ENCODE measurements at regions not wholly inside any gene's neighbourhood (a gene's known extent, or its start where the extent isn't known, plus 50 kb on each side); places are given as distances from the start of the nearest gene placed in this dataset.

DNA sequence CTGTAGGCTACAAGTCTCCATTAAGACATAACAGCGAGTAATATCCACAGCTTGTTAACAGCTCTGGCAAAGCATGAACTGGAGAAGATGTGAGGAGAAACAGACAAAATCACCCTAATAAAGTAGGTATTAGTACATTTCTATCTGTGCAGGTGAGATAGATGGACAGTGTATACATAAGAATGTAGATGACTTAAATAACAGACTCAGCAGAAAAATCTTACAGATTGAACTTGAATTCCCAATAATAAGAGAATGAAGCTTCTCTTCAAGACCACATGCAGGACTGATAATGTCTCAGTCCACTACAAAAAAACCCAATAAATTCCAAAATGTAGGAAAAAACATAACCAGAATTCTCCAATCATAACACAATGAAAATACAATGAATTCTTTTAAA, 153.0 kb downstream of the IRX2 start:
- DNase-seq, result no peak

DNA sequence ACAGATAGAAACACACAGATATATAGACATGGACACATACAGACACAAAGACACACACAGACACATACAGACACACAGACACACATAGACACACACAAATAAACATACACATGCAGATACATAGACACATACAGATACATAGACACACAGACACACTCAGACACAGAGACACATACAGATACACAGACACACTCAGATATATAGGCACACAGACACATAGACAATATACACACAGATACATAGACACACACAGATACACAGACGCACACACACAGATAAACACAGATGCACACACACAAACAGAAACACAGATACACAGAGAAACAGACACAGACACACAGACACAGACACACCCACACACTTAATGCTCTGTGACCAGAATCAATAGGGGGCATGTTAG, 156.8 kb downstream of the IRX2 start:
- no peak for DNase-seq

DNA sequence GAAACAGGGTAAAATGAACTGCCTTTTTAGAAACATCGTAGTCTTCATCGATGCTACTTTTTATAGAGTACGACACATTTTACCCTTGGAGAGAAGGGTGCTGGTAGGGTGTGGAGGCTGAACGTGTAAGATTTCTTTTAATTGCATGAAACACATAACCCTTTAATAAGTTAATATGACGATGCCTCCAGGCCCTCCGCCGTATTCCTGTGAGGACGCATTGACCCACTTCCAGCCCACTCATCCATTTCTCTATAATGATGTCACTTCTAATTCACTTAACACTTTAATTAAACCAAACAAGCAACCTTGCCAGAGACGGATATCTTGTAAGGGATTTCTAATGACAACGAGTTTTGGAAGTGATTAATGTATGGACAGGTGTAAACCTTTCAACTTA, 158.7 kb downstream of the IRX2 start:
- DNase-seq, result no peak

DNA sequence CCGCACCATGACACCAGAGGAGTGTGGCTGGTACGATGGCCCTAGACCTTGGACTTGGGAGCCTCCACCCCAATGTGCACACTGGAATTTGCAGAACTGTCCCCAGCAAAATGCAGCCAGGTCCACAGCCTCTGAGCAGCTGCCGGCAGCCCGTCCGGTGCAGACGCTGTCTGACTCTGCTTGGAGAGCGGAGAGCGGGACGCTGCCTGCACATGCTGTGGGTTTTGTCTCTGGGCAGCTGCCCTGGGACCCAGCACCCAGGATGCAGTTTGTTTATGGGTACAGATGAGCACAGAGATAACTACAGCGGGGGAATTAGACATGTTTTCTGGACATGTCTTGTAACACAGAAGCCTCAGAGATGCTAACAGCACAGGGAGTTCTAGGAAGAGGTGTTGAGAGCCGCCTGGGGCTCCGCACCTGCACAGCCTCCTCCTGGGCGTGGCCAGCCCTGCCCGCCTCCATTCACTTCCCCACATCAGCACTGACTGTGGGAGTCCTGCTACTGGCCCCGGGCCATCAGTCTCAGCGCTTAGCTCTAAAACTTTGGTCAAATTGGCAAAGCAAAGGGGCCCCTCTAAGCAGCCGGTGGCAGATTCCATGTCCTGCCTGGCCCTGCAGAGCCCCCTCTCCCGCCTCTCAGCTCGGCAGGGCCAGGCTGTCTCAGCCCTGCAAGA, 159.6 kb downstream of the IRX2 start:
- no peak for DNase-seq

DNA sequence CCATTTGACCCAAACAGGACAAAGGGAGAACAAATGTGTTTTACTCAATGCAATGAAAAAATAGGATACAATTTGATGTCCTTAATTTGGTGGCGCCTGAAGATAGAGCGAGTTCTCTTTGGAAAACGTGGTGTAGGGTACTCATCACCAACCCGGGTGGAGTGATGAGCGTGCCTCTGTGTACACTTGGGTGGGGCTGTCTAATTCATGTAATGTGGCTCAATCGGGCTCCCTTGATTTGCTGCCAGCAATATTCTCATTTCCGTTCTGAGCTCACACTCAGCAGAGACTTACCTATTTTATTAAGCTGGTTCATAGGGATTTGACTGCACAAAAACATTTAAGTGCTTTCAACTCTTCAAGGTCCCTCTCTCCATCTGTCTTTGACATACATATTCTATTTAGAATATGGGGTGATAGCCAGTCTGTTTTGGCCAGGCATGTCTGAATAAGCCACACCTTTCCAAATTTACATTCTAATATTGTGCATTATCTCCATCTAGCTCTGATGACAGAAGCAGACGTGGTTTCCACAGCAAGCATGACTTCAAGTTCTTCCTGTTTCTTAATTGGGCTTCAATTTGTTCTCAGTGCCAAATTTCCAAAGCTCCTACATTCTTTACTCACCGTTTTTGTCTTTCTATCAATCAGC, 162.5 kb downstream of the IRX2 start:
- no peak for DNase-seq

DNA sequence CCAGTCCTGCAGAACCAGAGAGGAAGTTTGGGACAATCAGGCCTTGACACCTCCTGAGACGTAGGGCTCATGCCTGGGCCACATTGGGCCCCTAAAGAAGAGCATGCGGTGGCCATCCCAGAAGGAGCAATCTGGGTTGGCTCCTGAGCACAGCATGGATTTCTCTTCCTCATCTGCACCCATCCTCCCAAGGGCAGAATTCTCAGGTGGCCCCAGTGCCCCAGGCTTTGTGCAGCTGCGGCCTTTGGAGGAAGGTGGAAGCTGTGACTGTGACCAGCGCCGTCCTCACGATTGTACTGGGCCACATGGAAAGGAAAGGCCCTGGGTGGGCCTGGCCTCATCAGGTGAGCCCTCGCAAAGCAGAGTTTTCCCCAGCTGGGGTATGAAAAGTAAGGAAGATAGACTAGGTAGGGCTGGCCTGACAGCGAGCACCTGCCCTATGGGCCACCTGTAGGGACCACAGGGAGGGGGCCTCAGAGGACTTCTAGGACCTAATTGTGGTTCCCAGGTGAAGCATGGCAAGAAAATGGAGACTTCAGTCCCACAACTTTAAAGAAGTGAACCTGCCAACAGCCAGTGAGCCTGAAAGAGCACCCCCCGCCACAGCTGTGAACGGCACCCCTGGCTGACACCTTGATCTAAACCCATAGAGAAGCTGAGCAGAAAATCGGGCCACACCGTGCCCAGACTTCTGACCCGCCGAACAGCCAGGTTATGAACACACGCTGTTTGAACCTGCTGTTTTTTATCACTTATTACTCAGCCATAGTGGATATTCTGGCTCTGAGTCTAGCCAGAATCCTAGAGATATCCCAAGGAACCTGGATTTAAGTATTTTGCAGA, 164.1 kb downstream of the IRX2 start:
- DNase-seq, result no peak

DNA sequence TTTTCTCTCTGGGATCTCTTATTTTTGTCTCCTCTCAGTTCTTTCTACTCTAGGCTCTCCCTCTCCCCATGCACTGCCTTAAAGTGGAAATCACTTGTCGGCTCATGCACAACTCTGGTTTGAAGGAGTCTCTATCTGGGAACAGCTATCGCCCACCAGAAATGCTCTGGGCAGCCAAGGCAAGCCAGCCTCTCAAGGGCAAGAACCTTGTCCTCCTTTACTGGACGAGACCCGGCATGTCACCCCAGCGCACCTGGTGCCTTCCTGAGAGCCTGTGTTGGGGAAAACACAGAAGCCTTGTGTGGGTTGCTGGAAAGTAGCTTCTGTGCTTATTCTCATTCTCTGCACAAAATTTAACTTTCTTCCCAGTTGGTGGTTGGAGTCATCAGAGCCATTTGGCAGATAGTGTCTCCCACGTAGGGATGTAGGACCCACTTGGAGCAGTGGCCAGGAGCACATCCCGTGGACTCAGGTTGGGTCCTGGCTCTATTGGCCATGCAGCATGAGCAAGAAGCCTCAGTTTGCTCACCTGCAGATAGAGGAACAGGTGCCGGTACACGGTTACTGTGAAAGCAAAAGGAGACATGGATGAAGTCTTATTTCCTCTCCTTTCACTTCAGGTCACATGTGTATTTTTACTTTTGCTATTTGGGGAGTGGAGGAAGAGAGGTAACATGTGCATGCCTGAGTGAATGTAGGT, 165.3 kb downstream of the IRX2 start:
- no peak for DNase-seq

DNA sequence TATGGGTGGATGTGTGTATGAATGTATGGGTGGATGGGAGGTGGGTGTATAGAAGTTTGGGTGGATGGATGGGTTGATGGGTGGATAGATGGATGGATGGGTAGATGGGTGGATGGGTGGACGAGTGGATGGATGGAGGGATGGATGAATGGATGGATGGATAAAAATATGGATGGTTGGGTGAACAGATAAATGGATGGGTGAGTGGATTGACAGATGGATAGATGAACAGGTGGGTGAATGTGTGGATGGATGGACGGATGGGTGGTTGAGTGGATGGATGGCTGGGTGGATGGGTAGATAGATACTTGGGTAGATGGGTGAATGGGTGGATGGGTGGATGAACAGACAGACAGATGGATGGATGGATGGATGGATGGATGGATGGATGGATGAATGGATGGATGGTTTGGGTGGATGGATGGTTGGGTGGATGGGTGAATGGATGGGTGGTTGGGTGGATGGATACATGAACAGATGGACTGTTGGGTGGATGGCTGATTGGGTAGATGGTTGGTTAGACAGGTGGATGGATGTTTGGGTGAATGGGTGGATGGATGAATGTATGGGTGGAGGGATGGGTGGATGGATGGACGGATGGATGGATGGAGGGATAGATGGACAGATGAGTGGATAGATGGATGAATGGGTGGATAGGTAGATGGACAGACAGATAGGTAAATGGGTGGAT, 166.8 kb downstream of the IRX2 start:
- no peak for DNase-seq

DNA sequence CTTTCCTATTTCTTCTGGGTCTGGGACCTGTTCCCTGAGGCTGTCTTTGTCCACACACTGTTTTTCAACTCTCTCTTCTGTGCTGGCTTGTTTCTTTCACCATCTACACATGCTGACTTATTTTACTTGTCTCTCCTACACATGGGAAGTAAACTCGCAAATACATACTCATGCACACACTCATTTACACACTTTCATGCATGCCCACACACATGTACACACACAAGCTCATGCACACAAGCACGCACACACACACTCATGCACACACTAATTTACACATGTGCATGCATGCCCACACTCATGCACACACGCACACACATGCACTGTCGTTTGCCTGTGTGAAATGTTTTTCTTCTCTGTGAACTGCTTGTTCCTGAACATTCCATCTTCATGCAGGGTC, 169.0 kb downstream of the IRX2 start:
- no peak for DNase-seq

DNA sequence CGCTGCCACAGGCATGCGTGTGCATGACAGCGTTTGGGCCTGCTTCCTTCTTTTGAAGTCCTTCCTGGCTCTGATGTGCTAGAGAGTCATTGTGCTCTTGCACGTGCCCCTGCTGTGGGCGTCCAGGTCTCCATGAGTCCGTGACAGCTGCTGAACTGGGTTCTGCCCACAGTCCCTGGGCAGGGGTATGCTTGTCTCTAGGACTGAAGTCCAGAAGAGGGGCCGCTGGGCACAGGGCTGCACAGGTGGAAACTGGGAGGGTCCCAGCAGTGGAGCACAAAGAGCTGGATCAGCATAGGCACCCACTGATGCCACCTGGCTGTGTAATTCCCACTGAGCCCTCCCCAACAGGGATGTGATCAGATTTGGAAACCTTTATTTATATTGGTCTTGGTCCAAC, 169.4 kb downstream of the IRX2 start:
- DNase-seq, result no peak

DNA sequence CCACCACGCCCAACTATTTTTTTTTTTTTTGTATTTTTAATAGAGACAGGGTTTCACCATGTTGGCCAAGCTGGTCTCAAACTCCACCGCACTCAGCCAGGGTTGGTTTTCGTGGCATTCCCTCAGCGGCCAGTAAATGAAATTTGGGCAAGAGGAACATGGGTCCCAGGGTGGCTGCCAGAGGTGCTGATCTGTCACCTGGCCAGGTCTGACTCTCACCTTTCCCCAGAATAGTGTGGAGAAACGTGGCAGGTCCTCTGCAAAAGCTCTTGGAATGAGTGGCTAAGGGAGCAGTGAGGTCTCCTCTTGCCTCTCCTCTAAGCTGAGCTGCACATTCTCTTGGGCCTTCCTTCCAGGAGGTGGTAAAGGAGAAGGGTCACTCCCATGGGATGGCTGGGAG, 170.1 kb downstream of the IRX2 start:
- DNase-seq, result no peak

DNA sequence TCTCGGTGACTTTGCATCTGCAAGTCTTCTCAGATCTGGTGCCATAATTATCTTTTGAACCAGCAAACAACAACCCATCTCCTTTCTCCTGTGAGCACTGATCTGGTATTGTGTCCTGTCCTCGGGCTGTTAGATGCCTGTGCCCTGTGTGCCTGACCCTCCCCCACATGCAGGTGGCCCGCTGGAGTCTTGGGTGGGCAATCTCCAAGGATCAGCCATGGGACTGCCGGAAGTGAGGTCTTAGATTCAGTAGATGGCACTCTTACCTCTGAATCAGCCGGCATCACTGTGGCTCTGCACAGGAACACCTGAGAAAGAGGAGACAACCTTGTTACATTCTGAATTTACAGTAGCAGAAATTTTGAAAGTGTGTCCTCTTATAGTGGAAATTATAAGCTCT, 172.4 kb downstream of the IRX2 start:
- DNase-seq, result no peak

DNA sequence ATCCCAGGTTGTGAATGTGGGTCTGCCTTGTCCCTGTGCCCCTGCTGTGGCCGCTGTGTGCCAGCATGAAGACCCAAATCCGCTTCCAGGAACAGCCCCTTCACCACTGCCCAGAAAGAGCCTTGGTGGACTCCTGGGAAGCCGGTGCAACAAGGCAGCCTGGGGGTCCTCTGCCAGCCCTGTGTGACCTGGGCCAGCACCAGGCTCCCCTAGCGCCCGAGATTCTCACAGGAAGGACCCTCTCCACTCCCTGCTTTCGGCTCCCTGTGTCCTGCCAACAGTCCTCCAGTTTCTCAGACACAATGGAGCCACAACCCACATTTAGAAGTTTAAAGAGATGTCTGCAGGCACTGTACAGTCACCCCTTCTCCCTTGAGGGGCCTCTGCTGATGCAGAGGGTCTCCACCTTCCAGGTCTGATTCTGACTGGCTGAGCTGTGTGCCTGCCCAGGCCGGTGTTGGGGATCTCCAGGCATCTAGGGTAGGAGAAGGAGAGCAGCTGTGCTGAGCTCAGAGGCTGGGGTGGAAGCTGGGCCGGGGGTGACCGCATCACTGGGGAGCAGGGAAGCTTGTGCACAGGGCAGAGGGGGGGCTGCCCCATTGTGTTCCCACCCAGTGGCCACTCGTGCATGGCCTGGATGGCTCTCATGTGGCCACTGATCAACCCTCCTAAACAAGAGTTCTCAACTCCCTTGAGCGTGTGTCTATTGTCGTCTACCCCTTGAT, 174.0 kb downstream of the IRX2 start:
- no peak for DNase-seq

DNA sequence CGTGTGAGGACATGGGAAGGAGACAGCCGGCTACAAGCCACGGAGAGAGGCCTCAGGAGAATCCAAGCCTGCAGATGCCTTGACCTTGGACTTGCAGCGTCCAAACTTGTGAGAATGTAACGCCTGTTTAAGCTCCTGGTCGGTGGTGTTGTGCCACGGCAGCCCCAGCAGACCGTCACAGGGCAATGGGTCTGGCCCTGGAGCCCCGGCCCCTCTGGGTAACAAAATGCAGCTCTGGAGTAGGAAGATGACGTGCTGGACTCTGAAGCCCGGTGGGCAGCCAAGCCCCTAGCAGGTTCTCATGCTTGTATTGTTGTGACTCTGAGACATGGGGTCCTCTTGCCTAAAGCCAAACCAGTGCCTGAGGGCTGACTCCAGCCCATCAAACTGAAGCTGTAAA, 174.7 kb downstream of the IRX2 start:
- DNase-seq, result no peak

DNA sequence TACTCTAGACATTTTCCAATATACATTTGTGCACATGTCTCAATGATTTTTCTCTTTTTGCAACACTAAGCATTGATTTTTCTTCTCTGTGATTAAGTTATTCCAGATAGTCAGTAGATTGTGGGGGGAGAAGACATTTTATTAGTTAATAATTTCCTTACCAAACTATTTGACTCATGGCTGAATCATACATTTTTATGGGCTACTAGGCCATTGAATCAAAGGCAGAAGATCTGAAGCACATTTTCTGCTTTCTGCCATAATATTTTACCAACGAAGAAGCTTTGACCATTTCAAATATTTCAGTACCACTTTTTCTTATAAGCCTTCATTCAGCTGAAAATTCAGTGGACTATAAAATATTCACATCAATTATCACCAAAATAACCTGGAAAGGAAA, 175.6 kb downstream of the IRX2 start:
- DNase-seq, result no peak

DNA sequence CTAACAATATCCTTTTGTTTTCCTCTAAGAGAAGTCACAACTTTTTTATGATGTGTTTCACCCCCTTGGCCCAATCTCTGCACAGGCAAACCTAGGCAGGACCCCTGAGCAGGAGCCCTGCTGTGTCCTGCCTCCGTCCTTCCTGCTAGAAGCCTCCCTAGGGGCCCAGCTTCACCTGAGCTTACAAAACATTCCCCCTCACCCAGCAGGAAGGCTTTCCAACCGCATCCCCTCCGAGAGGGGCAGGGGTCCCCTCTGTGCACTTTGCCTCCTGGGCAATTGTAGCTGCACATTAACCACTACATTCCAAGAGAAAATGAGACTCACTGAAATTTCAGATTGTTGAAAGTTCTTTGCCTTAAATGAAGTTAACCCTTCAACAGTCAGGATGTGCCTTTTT, 176.2 kb downstream of the IRX2 start:
- no peak for DNase-seq

DNA sequence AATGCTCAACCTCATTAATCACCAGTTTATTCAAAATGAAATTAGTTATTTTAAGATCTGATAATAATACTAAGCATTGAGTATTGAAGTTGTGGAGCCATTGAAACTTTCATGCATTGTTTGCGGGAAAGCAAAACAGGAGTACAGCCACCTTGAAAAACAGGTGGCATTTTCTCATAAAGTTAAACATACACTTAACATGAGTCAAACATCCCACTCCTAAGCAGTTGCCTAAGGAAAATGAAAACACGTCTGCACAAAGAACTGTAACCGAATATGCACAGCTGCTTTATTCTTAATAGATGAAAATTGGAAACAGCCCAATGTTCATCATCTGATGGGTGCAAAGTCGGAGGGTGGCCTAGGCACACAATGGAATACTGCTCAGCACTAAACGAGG, 177.3 kb downstream of the IRX2 start:
- DNase-seq, result no peak

DNA sequence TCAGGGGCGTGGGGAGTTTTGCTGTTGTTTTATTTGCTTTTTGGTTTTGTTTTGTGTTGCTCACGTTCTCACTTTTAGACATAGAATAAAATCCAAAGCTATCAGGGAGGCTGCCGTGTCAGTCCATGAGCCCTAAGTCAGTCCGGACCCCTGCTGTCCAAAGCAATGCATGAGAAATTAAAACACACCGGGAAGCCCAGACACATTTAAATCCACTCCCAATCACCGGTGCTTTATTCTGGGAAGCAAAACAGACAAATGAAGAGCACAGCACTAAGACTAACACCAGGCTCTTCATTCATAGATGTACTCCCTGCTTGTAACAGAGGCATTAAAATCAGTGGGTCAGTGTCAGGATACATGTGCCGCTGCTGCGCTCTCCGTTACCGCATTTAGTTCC, 180.9 kb downstream of the IRX2 start:
- no peak for DNase-seq

DNA sequence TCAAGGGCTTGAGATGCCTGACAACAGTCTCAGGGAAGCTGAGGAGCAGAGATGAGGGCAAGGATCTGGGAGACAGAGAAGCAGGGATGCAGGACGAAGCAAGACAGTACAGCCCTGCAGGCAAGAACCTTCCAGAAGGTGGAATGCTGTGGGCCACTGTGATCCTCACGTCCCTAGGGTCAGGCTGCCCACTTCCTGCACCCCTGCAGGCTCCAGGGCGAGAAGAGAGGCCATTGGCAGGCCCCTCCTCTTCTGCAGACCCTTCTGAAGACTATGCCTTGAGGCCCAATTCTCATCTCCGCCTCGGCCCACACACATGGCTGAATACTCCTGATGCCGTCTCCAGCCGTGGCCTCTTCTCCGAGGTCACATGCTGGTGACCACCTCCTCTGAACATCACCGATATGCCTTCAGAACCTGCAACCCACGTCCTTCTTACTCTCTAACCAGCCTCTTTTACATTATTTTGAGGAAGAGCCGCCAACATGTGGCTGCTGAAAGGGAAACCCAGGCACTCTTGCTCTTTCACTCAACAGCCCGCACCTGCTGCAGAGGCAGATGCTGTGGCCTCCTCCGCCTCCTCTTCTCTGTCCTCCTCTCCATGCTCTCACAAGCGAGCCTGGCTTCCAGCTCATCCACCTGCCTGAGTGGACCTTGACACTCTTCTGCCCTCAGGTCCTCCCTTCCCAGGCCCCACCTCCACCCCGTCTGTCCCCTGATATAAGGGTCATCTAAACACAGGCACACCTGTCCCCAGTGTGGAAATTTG, 181.5 kb downstream of the IRX2 start:
- no peak for DNase-seq

DNA sequence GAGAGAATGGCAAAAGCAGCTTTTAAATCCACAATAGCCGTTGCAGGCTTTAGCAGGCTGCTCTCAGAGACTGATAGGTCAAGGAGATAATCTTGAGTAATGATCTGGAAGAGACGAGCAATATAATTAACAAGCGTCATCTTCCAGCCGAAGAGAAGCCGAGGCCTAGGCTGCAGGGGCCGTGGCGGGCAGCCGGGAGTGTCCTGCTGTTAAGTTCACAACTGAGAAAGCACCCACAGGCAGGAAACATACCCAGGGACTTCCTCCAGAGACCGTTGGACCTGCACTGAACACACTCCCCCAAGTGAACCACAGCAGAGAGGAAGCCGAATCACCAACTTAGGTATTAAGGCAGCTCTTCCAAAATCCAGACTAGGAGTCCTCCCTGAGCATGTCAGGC, 182.3 kb downstream of the IRX2 start:
- DNase-seq, result no peak

DNA sequence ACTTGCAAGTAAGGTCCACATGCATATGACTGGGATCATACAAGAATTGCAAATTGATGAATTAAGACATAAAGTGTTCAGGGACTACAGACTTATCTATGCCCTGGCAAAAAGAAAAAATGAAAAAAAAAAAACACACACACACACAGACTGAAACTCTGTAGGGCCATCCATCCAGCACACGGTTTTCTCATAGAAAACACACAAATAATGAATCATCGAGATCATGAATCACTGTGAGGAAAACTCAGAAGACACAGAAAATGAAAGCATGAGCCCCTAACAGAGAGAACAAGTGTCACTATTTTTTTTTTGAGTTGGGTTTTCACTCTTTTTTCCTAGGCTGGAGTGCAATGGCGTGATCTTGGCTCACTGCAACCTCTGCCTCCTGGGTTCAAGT, 185.2 kb downstream of the IRX2 start:
- no peak for DNase-seq

DNA sequence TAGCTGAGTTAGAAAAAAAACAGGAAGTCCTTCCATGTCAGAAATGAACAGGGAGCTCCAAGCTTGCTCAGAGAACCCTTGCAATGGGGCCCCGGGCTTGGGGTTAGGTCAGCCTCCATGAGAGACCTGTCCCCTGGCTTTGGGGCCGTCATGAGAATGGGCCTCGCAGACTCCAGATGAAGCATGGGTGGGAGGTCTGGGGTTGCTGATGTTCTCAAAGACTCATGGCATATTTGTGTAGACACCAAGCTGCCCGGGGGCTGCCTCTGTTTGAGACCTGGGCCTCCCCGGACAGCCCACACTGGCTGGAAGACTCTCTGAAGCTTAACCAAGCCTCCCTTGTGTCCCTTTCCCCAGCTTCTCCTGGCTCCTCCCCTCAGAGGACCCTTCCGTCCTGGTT, 186.3 kb downstream of the IRX2 start:
- no peak for DNase-seq

Measured in NCI-H2081 (cell line).